ENCODE measurements at regions not wholly inside any gene's neighbourhood (a gene's known extent, or its start where the extent isn't known, plus 50 kb on each side); places are given as distances from the start of the nearest gene placed in this dataset.

DNA sequence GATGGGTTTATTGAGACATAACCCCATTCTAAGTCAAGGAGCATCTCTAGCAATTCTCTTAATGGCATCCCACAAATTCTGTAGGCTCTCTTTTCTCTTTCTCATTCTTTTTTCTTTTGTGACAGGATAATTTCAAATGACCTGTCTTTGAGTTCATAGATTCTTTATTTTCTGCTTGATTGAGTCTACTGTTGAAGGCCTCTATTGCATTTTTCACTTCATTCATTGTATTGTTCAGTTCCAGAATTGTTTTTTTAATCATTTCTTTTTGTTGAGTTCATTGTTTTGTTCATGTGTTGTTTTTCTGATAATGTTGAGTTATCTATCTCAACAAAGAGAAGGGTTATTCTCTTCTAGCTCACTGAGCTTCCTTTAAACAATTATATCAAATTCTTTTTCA, 144.7 kb upstream of the IL12B start:
- no peak for TF ChIP-seq GATA2 (IDR thresholded peaks at IDR 0.05; ENCODE audit: low read depth, low read length)
- TF ChIP-seq GATA3 (IDR thresholded peaks at IDR 0.05; ENCODE audit: low read depth, low read length) = no peak

All from SH-SY5Y (cell line).